Colonic mucosa (tissue), 4 donors: ENCODE measurements at regions not wholly inside any gene's neighbourhood (a gene's known extent, or its start where the extent isn't known, plus 50 kb on each side); places are given as distances from the start of the nearest gene placed in this dataset.

Experiments
- DNase-seq: peaks from one replicate; pipeline ENCODE4 v3.0.0-alpha.2; 2020
- H3K27ac ChIP-seq: fragments of 200-600 bp; one replicate; pipeline ENCODE4 v1.8.0; 2021
- H3K27me3 ChIP-seq: fragments of 200-600 bp; one replicate; pipeline ENCODE4 v1.8.0; 2021
- H3K36me3 ChIP-seq: fragments of 200-600 bp; one replicate; pipeline ENCODE4 v1.8.0; 2021
- H3K4me1 ChIP-seq: fragments of 200-600 bp; one replicate; pipeline ENCODE4 v1.8.0; 2021; ENCODE audit warnings: mild to moderate bottlenecking
- H3K4me3 ChIP-seq: fragments of 200-600 bp; one replicate; pipeline ENCODE4 v1.8.0; 2021
- H3K9ac ChIP-seq, 2 donors: one replicate each; pipeline ENCODE4 v1.7.0; 2013; ENCODE audit warnings: control low read depth in 2 of 2, low read depth in 2 of 2, low read length in 2 of 2
- H3K9me3 ChIP-seq: fragments of 200-600 bp; one replicate; pipeline ENCODE4 v1.8.0; 2021
- CTCF ChIP-seq: fragments of 200-600 bp; IDR thresholded peaks from one replicate; pipeline ENCODE4 v1.8.0; 2022; ENCODE audit warnings: antibody characterized with exemption, mild to moderate bottlenecking
- intact Hi-C: fragments of 100-400 bp; cut with DNase I; formaldehyde crosslinking; loops from one replicate; pipeline ENCODE4 v1.14.1; 2022
- donor health status: healthy.
- donor health status: DM: no; HTN: no; CAD: no.
- donor health status: DM: no; HTN: no; CAD: no.

DNA sequence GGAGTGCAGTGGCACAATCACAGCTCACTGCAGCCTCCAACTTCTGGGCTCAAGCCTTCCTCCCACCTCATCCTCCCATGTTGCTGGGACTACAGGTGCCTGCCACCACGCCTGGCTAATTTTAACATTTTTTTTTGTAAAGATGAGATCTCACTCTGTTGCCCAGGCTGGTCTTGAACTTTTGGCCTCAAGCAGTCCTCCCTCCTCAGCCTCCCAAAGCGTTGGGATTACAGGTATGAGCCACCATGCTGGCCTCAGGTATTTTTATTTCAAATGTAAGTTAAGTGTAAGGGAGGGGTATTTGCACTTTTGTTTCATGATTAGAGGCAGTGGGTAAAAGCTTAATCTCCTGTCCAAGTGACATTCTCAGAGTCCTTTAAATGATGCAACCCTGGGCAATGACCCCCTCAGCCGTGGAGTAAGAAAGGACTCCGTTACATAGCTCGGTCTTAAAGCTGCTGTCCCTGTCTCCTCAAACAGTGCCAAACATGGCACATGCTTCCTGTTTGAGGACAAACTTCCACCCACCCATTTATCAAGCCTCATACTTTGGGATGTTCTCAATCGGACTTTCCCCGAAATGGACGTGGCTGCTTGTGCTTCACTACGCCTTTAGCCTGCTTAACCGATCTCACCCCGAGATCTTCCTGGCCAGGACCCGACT lies 296.1 kb downstream of the BAMBI start:
- no peak for DNase-seq
- H3K4me1 ChIP-seq = no peaks in the 10 kb centered on the region
- H3K36me3 ChIP-seq = no peaks in the 10 kb centered on the region
- no peak overlapping the region for H3K4me3 ChIP-seq
- H3K27me3 ChIP-seq = no peaks in the 10 kb centered on the region
- no peaks in the 10 kb centered on the region for H3K9me3 ChIP-seq
- no peak overlapping the region for H3K9ac ChIP-seq
- intact Hi-C loops = no loop called here
- TF ChIP-seq CTCF = no peak
- H3K27ac ChIP-seq = no peak overlapping the region

DNA sequence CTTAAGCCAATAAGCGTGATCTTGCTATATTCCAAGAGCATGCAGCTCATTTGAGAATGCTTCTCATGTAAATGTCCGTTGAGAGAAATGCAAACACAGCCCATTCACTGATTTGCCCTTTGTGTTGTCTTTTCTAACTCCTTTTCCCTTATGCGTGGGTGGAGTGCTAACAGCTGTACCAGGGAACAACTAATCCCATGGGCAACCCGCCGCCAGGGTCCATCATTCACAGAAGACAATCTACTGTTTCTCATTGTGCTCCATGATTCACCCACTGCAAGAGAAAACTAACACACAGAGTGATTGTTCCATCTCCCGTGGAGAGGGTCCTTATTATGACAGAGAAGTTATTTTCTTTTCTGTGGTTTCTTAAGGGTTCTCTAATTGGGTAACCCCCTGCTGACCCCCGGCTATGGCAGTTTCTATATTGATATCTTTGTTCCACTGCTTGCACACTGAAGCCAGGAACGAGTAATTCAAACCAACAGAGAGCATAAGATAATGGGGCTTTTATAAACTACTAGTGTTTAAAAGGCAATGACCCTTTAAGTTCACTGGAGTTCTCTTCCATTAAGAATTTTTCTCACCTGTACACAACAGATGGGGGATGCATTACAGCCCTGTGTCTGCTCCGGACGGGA lies 298.7 kb downstream of the BAMBI start:
- DNase-seq = no peak
- intact Hi-C loops = no loop called here
- no peak for TF ChIP-seq CTCF

DNA sequence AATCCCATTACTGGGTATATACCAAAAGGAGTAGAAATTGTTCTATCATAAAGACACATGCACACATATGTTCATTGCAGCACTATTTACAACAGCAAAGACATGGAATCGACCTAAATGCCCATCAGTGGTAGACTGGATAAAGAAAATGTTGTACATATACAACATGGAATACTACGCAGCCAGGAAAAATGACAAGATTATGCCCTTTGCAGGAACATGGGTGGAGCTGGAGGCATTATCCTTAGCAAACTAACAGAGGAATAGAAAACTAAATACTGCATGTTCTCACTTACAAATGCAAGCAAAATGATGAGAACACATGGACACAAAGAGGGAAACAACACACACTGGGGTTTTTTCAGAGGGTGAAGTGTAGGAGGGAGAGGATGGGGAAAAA lies 300.2 kb downstream of the BAMBI start:
- no peak overlapping the region for H3K9ac ChIP-seq
- no peaks in the 10 kb centered on the region for H3K36me3 ChIP-seq
- no peak overlapping the region for H3K4me3 ChIP-seq
- DNase-seq = no peak
- intact Hi-C loops = no loop called here
- no peaks in the 10 kb centered on the region for H3K9me3 ChIP-seq
- TF ChIP-seq CTCF = no peak
- H3K4me1 ChIP-seq = no peaks in the 10 kb centered on the region
- H3K27me3 ChIP-seq = no peaks in the 10 kb centered on the region
- H3K27ac ChIP-seq = no peak overlapping the region

More for the DNA sequence above, 298.7 kb downstream of the BAMBI start:
- H3K4me3 ChIP-seq = no peak overlapping the region
- no peak overlapping the region for H3K27ac ChIP-seq
- H3K4me1 ChIP-seq = no peaks in the 10 kb centered on the region
- H3K36me3 ChIP-seq = no peaks in the 10 kb centered on the region
- no peak overlapping the region for H3K9ac ChIP-seq
- no peaks in the 10 kb centered on the region for H3K27me3 ChIP-seq
- no peaks in the 10 kb centered on the region for H3K9me3 ChIP-seq

DNA sequence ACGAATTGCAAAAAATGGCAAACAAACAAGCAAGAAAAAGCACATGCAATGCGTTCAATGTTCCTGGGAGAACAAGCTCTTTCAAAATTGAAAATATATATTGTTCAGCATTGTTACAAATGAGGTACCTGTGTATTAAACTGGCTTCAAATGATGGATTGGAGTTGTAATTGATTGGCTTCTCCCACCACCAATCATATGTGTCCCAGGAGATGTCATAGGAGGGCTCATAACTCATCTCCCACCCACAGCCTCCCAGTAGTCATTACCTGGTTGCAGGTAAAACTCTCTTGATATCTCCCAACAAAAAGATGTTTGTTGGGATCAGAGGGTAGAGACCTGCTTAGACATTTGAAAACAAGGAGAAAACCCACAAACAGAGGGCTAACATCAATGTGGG lies 302.9 kb downstream of the BAMBI start:
- Histone ChIP-seq H3K9me3 (no peaks in the 10 kb centered on the region), H3K27ac (no peak overlapping the region), H3K4me1 (no peaks in the 10 kb centered on the region), H3K9ac (no peak overlapping the region), H3K4me3 (no peak overlapping the region), H3K27me3 (no peaks in the 10 kb centered on the region), H3K36me3 (no peaks in the 10 kb centered on the region)
- intact Hi-C loops = no loop called here
- DNase-seq = no peak
- no peak for TF ChIP-seq CTCF

GRCh38 chr10:28981007-28981406 lies 303.7 kb downstream of the BAMBI start:
- Histone ChIP-seq H3K4me3 (no peak overlapping the region), H3K9me3 (no peaks in the 10 kb centered on the region), H3K27me3 (no peaks in the 10 kb centered on the region), H3K4me1 (no peaks in the 10 kb centered on the region), H3K27ac (no peak overlapping the region), H3K36me3 (no peaks in the 10 kb centered on the region), H3K9ac (no peak overlapping the region)
- intact Hi-C loops = no loop called here
- no peak for DNase-seq
- no peak for TF ChIP-seq CTCF
